ENCODE measurements at regions not wholly inside any gene's neighbourhood (a gene's known extent, or its start where the extent isn't known, plus 50 kb on each side); places are given as distances from the start of the nearest gene placed in this dataset.

GRCh38 chr7:8937204-8937603 lies 503.8 kb downstream of the NXPH1 start:
- no peak for DNase-seq (ENCODE audit: low read depth)

DNA sequence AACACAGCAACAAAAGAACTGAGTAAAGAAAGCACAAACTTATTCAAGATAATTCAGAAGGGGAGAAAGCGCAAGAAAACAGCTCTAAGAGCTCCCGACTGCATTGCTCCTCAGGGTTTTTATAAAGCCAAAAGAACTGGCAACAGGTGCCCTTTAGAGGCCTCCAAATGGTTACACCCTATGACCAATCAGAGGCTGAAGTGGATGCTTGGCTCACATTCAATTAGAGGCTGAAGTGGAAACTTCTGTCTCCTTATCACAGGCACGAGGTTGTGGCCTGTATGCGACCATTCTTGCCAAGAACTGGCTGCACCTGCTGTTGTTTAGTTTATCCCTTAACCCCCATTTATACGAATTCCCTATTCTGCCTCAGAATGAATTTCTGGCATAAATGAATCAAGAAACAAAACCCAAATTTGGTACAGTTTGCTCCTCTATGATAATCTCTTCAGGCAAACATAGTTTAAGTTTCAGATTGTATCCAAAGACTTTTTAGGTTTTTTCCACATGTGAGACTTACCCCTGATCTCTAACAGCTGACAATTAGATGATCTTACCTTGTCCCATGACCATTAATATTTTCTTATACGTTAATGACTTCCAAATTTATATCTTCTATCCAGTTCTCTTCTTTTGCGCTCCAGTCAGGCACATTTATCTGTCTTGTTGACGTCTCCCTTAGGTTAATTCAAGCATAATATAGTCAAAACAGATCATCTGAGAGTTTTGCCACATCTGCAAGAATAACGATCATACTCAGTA lies 504.8 kb downstream of the NXPH1 start:
- no peak for DNase-seq (ENCODE audit: low read depth)

- DNase-seq (ENCODE audit: low read depth), result no peak
These were observed 506.0 kb downstream of the NXPH1 start for GRCh38 chr7:8939446-8939845.

- DNase-seq (ENCODE audit: low read depth), result no peak
These were observed 530.3 kb downstream of the NXPH1 start for GRCh38 chr7:8963722-8964121.

DNA sequence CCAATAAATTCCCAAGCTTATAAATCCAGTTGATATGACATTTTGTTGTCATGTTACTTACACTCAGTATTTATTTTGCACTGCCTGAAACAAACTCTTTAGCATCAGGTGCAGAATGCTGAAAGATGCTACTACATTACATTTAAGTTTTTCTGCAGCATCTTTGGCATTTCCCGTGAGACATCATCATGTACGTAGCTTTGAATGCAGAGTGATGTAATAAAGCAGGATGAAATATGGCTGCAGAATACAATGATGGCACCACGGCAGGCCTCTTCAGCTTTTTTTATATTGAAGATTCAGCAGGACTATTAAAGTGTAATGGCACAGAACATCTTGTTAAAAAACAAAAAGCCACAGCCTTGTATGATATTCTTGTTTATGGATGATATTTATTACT lies 531.8 kb downstream of the NXPH1 start:
- no peak for DNase-seq (ENCODE audit: low read depth)

GRCh38 chr7:8973601-8974000 lies 540.2 kb downstream of the NXPH1 start:
- DNase-seq (ENCODE audit: low read depth), result no peak

GRCh38 chr7:8975681-8976080 lies 542.3 kb downstream of the NXPH1 start:
- DNase-seq (ENCODE audit: low read depth), result no peak

- DNase-seq (ENCODE audit: low read depth), result no peak
These were observed 549.1 kb downstream of the NXPH1 start for GRCh38 chr7:8982338-8982992.

DNA sequence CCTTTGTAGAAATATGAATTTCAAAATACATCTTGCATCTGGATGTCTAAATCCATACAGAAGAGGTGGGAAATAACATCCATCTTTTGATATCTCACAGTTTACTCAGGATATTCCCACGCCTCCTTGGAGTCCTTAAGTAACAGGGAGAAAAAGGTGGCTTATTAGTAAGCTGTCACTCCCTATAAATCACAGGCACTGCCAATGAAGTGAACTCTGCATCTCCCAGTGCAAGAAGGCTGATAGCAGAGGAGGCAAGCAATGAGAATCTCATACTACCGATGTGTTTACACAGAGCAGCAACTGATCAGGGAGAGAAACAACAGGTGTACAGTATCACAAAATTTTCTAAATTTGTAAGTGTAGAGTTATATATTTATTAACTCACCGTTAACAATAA lies 551.8 kb downstream of the NXPH1 start:
- DNase-seq (ENCODE audit: low read depth), result no peak

GRCh38 chr7:8988267-8988666 lies 554.9 kb downstream of the NXPH1 start:
- DNase-seq (ENCODE audit: low read depth), result no peak

DNA sequence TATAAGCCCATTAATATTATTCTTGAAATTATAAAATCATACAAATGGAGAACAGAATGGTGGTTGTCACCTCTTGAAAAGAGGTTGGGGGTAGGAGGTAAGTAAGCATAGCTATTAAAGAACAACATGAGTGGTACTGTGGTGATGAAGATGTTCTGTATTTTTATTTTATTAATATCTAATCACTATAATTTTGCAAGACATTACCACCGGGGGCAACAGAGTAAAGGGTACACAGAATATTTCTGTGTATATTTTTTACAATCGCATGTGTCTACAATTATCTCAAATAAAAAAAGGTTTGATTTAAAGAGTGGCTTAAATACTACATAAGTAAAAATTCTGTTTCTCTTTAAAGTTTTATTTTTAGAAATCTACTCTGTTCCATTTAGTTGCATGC lies 557.8 kb downstream of the NXPH1 start:
- DNase-seq (ENCODE audit: low read depth), result no peak

DNA sequence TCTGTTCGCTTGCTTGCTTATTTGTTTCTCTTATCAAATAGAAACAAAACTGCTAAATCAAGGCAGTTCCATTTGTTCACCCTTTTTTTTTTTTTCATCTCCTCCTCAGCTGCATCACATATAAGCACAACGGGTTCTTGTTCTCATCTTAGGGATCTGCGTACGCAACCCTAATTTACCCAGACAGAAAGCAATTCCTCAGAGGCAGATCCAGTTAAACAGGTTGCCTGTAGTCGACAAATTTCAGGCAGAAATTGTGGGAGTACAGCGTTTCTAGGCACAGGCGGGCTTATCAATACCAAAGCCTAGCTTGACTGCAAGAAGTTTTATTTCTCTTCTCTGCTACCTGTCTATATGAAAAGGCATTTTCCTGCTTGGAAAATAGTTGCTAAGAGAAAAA lies 565.4 kb downstream of the NXPH1 start:
- no peak for DNase-seq (ENCODE audit: low read depth)

DNA sequence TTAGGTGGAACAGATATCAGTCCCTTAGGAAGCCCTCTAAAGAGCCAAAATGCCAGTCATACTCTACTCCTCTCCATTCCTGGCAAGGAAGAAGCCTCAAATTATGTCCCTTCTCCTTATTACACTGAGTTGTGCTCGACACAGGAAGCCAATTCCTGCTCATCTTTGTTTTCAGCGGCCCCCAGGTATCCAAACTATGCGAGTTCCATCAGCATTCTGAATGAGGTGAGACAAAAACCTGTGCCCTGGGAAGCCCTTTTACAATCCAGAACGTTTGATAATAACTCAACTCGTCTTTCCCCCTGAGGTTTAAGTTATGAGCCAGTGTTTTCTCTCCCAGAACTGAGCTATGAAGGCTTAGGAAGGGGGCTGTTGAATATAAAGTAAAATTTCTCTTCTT lies 580.5 kb downstream of the NXPH1 start:
- no peak for DNase-seq (ENCODE audit: low read depth)

DNA sequence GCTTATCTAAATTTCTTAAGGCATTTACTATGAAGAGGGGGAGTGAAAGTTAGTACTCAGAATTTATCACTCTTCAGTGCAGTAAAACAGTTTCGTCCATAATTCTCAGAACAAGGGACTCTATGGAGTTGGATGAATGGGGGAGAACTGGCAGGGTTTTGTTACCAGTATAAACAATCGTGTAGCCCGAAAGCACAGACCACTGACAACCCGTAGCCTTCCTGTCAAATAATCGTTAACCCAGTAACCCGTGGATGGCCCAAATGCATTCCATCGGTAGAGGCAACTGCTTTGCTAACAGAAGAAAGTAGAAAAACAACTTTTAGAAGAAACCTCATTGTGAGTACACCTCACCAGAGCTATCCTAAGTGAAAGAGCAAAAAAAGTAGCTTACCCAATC lies 583.9 kb downstream of the NXPH1 start:
- no peak for DNase-seq (ENCODE audit: low read depth)

- DNase-seq (ENCODE audit: low read depth), result no peak
These were observed 589.0 kb downstream of the NXPH1 start for GRCh38 chr7:9022456-9022855.

- no peak for DNase-seq (ENCODE audit: low read depth)
These were observed 590.4 kb downstream of the NXPH1 start for GRCh38 chr7:9023675-9024294.

- DNase-seq (ENCODE audit: low read depth), result no peak
These were observed 592.7 kb downstream of the NXPH1 start for GRCh38 chr7:9026121-9026520.

DNA sequence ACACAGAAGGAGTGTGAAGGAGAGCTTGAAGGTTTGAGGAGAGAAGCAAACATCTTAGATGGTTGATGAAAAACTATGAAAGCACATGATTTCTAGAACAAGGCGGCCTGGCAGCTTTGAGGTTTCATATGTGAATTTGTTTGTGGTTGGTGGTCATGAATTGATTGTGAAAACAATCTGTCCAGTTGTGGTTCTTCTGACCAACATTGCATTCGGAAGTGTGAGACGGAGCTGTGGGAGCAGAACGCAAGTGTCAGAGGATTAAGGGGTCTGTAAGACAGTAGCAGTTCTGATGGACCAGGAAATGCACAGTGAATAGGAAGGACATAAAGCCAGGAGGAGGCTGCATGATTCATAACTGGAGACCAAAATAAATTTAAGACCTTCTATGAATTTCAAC lies 594.6 kb downstream of the NXPH1 start:
- no peak for DNase-seq (ENCODE audit: low read depth)

GRCh38 chr7:9029681-9030530 lies 596.5 kb downstream of the NXPH1 start:
- DNase-seq (ENCODE audit: low read depth), result no peak

GRCh38 chr7:9030976-9031375 lies 597.6 kb downstream of the NXPH1 start:
- no peak for DNase-seq (ENCODE audit: low read depth)

DNA sequence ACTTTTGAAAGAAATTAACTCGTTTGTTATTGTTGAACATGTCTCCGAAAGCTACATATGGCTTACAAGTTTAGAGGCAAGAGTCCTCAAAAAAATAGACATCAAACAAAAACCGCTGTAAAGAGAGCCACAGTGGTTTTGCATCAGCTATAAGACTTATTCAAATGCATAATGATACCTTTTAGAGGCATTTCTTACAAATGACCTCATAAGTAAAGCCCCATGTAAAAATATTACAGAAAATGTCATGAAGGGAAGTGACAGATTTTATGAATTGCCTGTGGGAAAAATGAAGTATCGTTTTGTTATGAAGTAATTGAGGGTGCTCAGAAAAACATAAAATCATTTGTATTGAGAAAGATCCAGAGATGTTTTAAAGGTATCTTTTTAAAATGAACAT lies 598.0 kb downstream of the NXPH1 start:
- no peak for DNase-seq (ENCODE audit: low read depth)

- DNase-seq (ENCODE audit: low read depth), result no peak
These were observed 602.7 kb downstream of the NXPH1 start for GRCh38 chr7:9036080-9036479.

Data from M059J (cell line).